Mammary epithelial cell (primary cell): ENCODE measurements at regions not wholly inside any gene's neighbourhood (a gene's known extent, or its start where the extent isn't known, plus 50 kb on each side); places are given as distances from the start of the nearest gene placed in this dataset.

ENCODE experiments used
- EZH2 ChIP-seq: IDR thresholded peaks from 2 replicates; pipeline ENCODE4 v1.6.1; 2012; ENCODE audit warnings: low read length, inconsistent platforms, borderline replicate concordance
- TF ChIP-seq, protein P1 (sequence below), 2 donors: IDR thresholded peaks in 1 of 2; conservative IDR thresholded peaks in 1 of 2; 2 replicates each; pipeline ENCODE4 v1.5.1; 2011 to 2012; ENCODE audit warnings: inconsistent platforms in 2 of 2, low read length in 2 of 2, mild to moderate bottlenecking in 2 of 2, control low read depth in 1 of 2, low read depth in 1 of 2; ENCODE audit not compliant: insufficient read depth in 1 of 2; ENCODE audit errors: extremely low read depth in 1 of 2

GRCh38 chr7:4523873-4524272, 158.2 kb upstream of the FOXK1 start:
- TF ChIP-seq EZH2 = no peak
- TF ChIP-seq, protein P1, sequence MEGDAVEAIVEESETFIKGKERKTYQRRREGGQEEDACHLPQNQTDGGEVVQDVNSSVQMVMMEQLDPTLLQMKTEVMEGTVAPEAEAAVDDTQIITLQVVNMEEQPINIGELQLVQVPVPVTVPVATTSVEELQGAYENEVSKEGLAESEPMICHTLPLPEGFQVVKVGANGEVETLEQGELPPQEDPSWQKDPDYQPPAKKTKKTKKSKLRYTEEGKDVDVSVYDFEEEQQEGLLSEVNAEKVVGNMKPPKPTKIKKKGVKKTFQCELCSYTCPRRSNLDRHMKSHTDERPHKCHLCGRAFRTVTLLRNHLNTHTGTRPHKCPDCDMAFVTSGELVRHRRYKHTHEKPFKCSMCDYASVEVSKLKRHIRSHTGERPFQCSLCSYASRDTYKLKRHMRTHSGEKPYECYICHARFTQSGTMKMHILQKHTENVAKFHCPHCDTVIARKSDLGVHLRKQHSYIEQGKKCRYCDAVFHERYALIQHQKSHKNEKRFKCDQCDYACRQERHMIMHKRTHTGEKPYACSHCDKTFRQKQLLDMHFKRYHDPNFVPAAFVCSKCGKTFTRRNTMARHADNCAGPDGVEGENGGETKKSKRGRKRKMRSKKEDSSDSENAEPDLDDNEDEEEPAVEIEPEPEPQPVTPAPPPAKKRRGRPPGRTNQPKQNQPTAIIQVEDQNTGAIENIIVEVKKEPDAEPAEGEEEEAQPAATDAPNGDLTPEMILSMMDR (conservative IDR thresholded peaks at IDR 0.05 in 1 of 2, IDR thresholded peaks at IDR 0.05 in 1 of 2; ENCODE audit: extremely low read depth in 1 of 2, insufficient read depth in 1 of 2, low read depth in 1 of 2, low read length in 2 of 2) = no peak
